Osteoblast (primary cell): ENCODE measurements at regions not wholly inside any gene's neighbourhood (a gene's known extent, or its start where the extent isn't known, plus 50 kb on each side); places are given as distances from the start of the nearest gene placed in this dataset.

Source experiments
- DNase-seq: peaks from one replicate; pipeline ENCODE4 v3.0.0; 2011; ENCODE audit warnings: low spot score, mixed read lengths; ENCODE audit not compliant: insufficient read length; ENCODE audit errors: missing footprints
- H2AFZ ChIP-seq: 2 replicates; pipeline ENCODE4 v1.6.0; 2011; ENCODE audit warnings: mild to moderate bottlenecking, low read length
- H3K27ac ChIP-seq: 2 replicates; pipeline ENCODE4 v1.5.1; 2011; ENCODE audit warnings: mild to moderate bottlenecking, low read depth, low read length, moderate library complexity
- H3K27me3 ChIP-seq: 2 replicates; pipeline ENCODE4 v1.6.0; 2012; ENCODE audit warnings: mild to moderate bottlenecking, control low read depth, inconsistent platforms, low read length, moderate library complexity; ENCODE audit not compliant: insufficient read depth
- H3K36me3 ChIP-seq: 2 replicates; pipeline ENCODE4 v1.5.1; 2011; ENCODE audit warnings: mild to moderate bottlenecking, low read length, control low read depth, moderate library complexity; ENCODE audit not compliant: insufficient read depth
- H3K4me1 ChIP-seq: 2 replicates; pipeline ENCODE4 v1.5.1; 2011; ENCODE audit warnings: mild to moderate bottlenecking, low read length, control low read depth, moderate library complexity; ENCODE audit not compliant: insufficient read depth
- H3K4me2 ChIP-seq: 2 replicates; pipeline ENCODE4 v1.6.0; 2011; ENCODE audit warnings: mild to moderate bottlenecking, low read length; ENCODE audit not compliant: insufficient read depth
- H3K4me3 ChIP-seq: fragments of 200-600 bp; sonication (generic); 3 replicates; pipeline ENCODE4 v1.5.1; 2012; ENCODE audit warnings: mild to moderate bottlenecking, low read length, inconsistent platforms; ENCODE audit not compliant: insufficient read depth
- H3K79me2 ChIP-seq: 2 replicates; pipeline ENCODE4 v1.6.0; 2012; ENCODE audit warnings: mild to moderate bottlenecking, low read length, control low read depth, inconsistent platforms; ENCODE audit not compliant: insufficient read depth
- H3K9me3 ChIP-seq: 2 replicates; pipeline ENCODE4 v1.5.1; 2011; ENCODE audit warnings: low read depth, low read length, control low read depth
- H4K20me1 ChIP-seq: 2 replicates; pipeline ENCODE4 v1.6.0; 2012; ENCODE audit warnings: mild to moderate bottlenecking, low read length, control low read depth; ENCODE audit not compliant: insufficient read depth
- TF ChIP-seq, protein P1 (sequence below): IDR thresholded peaks from 2 replicates; pipeline ENCODE4 v1.5.1; 2011; ENCODE audit warnings: mild to moderate bottlenecking, low read depth, low read length, moderate library complexity; ENCODE audit errors: extremely low read depth

DNA sequence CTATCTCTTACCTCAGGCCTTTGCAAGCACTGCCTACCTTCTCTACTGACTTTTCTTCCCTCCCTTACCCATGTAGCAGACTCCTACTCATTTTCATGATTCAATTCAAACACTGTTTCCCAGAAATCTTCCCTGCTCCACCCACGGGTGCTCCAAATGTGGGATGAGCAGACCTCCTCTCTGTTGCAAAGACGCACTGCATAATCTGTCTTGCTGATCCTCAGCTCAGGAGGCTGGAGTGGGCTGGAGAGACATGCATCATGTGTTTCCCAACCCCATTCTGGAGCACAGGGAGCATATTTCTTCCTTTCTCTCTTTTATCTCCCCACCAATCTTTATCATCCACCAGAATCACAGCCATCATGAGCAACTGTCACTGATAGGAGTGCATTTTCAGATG lies 459.9 kb upstream of the NFIA start:
- no peak overlapping the region for H2AFZ ChIP-seq
- no peak overlapping the region for H3K4me2 ChIP-seq
- H3K27ac ChIP-seq = no peak overlapping the region
- DNase-seq = no peak
- H3K9me3 ChIP-seq = no peaks in the 10 kb centered on the region
- H3K4me3 ChIP-seq = no peak overlapping the region
- H4K20me1 ChIP-seq = no peaks in the 10 kb centered on the region
- no peaks in the 10 kb centered on the region for H3K79me2 ChIP-seq
- peaks cover 3% of the 10 kb centered on the region for H3K4me1 ChIP-seq
- no peaks in the 10 kb centered on the region for H3K27me3 ChIP-seq
- TF ChIP-seq, protein P1, sequence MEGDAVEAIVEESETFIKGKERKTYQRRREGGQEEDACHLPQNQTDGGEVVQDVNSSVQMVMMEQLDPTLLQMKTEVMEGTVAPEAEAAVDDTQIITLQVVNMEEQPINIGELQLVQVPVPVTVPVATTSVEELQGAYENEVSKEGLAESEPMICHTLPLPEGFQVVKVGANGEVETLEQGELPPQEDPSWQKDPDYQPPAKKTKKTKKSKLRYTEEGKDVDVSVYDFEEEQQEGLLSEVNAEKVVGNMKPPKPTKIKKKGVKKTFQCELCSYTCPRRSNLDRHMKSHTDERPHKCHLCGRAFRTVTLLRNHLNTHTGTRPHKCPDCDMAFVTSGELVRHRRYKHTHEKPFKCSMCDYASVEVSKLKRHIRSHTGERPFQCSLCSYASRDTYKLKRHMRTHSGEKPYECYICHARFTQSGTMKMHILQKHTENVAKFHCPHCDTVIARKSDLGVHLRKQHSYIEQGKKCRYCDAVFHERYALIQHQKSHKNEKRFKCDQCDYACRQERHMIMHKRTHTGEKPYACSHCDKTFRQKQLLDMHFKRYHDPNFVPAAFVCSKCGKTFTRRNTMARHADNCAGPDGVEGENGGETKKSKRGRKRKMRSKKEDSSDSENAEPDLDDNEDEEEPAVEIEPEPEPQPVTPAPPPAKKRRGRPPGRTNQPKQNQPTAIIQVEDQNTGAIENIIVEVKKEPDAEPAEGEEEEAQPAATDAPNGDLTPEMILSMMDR = no peak
- H3K36me3 ChIP-seq = no peaks in the 10 kb centered on the region

DNA sequence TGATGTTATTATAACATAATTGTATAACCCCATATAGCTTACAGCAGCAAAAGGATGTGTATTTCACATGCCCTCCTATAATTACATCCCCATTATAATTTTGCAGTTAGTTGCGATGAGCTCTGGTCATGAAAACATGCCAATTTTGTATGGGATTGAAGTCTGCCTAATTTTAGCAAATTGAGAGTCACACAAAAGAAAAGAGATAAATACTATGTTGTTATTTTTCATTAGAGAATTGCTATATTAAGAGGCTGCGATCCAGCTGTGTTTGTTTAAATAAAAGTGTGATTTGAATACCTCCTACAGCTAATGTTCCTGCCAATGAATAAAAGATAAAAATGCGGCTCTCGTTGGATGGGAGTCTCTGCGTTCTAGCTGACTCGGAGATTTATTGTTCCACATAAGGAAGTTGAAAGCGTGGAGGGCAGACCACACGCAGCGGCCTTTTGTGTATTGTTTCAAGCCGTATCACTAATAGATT lies 461.0 kb upstream of the NFIA start:
- Histone ChIP-seq H3K79me2 (no peaks in the 10 kb centered on the region), H3K27ac (no peak overlapping the region), H3K4me3 (no peak overlapping the region), H2AFZ (peak overlapping the region; percentile 50), H3K4me2 (peak overlapping the region; percentile 58), H3K27me3 (no peaks in the 10 kb centered on the region), H4K20me1 (no peaks in the 10 kb centered on the region), H3K36me3 (no peaks in the 10 kb centered on the region), H3K4me1 (peaks cover 3% of the 10 kb centered on the region), H3K9me3 (no peaks in the 10 kb centered on the region)
- TF ChIP-seq, protein P1 = no peak
- no peak for DNase-seq

DNA sequence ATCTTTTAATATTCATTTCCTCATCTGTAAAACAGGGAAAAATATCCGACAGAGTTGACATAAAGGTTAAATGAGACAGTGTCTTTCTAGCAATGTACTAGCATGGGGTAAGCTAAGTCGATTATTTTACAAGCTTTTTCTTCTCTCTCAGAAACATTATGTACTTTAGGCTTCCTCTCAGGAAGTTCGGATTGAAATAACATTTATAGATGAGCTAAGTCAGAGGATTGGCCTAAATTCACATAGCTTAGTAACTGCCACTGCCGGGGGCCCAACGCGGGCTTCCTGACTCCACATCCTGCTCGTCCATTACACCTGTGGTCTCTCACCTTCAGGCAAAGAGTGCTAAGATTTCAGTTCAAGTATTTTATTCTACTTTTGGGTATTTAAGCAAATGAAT lies 462.3 kb upstream of the NFIA start:
- Histone ChIP-seq H3K36me3 (no peaks in the 10 kb centered on the region), H3K4me1 (peaks cover 3% of the 10 kb centered on the region), H4K20me1 (no peaks in the 10 kb centered on the region), H3K4me3 (no peak overlapping the region), H2AFZ (no peak overlapping the region), H3K27ac (no peak overlapping the region), H3K4me2 (no peak overlapping the region), H3K27me3 (no peaks in the 10 kb centered on the region), H3K79me2 (no peaks in the 10 kb centered on the region), H3K9me3 (no peaks in the 10 kb centered on the region)
- DNase-seq = no peak
- TF ChIP-seq, protein P1 = no peak

DNA sequence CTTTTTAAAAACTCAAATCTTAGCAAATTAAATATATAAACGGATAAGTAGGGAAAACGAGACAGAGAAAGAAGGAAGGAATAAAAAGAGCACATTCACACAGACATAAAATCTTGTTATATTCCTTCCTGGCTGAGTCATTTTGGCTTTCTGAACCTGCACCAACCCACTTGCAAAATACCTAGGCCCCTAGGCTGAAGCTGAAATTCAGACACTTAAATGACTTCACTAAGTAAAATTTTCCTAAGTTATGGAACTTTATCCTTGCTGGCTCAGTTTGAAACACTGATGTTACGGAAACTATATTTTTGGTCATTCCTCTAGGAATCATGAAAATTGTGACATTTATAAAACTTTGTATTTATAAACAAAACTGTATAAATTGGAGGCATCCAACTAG lies 462.8 kb upstream of the NFIA start:
- Histone ChIP-seq H3K79me2 (no peaks in the 10 kb centered on the region), H4K20me1 (no peaks in the 10 kb centered on the region), H3K4me3 (no peak overlapping the region), H3K4me2 (no peak overlapping the region), H3K36me3 (no peaks in the 10 kb centered on the region), H3K27me3 (no peaks in the 10 kb centered on the region), H3K27ac (no peak overlapping the region), H3K4me1 (peaks cover 3% of the 10 kb centered on the region), H3K9me3 (no peaks in the 10 kb centered on the region), H2AFZ (no peak overlapping the region)
- DNase-seq = no peak
- TF ChIP-seq, protein P1 = no peak
